Testis (tissue), 2 donors: ENCODE measurements at regions not wholly inside any gene's neighbourhood (a gene's known extent, or its start where the extent isn't known, plus 50 kb on each side); places are given as distances from the start of the nearest gene placed in this dataset.

Experiments used
- POLR2A ChIP-seq: fragments of 450-650 bp; IDR thresholded peaks from one replicate; pipeline ENCODE4 v1.6.1; 2017; ENCODE audit warnings: antibody characterized with exemption, mild to moderate bottlenecking, moderate library complexity
- TF ChIP-seq, protein P1 (sequence below), 3 experiments: fragments of 450-650 bp in 2 of 3; fragments of 200-600 bp in 1 of 3; sonication (generic) in 1 of 3; IDR thresholded peaks; one replicate each; pipeline ENCODE4 v1.5.1; 2016 to 2019; ENCODE audit warnings: antibody characterized with exemption in 3 of 3, mild to moderate bottlenecking in 2 of 3, moderate library complexity in 1 of 3

DNA sequence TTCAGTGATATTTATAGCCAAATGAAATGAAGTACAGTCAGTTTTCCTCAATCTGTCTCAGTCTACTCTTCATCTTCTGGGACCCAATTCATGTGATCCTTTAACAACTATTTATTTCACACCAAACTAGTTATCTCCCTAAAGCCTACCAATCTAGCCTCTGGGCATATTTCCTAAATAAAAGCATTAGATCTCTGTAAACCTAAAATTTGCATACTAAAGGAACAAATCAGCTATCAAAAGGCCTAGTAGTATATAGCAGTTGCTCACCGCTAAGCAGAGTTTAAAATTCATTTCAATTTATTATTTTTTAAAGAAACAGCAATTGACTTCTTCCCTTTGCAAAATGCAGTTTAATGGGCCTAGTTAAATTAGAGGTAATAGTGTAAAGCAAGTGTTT is 280.2 kb downstream of the ZEB2 start:
- no peak for TF ChIP-seq POLR2A
- TF ChIP-seq, protein P1, sequence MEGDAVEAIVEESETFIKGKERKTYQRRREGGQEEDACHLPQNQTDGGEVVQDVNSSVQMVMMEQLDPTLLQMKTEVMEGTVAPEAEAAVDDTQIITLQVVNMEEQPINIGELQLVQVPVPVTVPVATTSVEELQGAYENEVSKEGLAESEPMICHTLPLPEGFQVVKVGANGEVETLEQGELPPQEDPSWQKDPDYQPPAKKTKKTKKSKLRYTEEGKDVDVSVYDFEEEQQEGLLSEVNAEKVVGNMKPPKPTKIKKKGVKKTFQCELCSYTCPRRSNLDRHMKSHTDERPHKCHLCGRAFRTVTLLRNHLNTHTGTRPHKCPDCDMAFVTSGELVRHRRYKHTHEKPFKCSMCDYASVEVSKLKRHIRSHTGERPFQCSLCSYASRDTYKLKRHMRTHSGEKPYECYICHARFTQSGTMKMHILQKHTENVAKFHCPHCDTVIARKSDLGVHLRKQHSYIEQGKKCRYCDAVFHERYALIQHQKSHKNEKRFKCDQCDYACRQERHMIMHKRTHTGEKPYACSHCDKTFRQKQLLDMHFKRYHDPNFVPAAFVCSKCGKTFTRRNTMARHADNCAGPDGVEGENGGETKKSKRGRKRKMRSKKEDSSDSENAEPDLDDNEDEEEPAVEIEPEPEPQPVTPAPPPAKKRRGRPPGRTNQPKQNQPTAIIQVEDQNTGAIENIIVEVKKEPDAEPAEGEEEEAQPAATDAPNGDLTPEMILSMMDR (IDR thresholded peaks at IDR 0.05) = no peak
